ENCODE measurements at regions not wholly inside any gene's neighbourhood (a gene's known extent, or its start where the extent isn't known, plus 50 kb on each side); places are given as distances from the start of the nearest gene placed in this dataset.
"Not testable (repeated sequence)": the region's sequence is repeated elsewhere in the genome, so short reads cannot be mapped to it uniquely, and the experiment has no call there.

GRCh38 chr2:125596612-125597011 is 1059.3 kb upstream of the GYPC start:
- DNase-seq (ENCODE audit: low read depth in 2 of 2) = no peak

- no peak for DNase-seq (ENCODE audit: low read depth in 2 of 2)
These were observed 1040.5 kb upstream of the GYPC start for GRCh38 chr2:125615438-125615837.

DNA sequence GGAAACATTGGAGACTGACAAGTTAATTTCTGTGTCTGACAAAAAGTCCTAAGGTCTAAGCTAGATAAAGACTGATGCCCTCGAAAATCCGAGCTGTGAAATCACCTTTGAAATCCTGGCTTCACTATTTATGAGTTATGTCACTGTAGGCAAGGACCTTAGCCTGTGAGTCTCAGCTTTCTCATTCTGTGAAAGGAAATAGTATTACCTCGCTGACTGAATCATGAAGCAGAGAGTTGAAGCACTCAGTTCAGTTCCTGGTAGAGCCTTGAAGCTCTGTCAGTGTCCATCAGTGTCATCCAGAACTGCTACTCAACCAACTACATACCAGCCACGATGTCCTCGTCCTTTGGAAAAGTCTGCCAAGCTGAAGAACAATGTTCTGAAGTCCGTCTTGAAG is 1025.6 kb upstream of the GYPC start:
- no peak for DNase-seq (ENCODE audit: low read depth in 2 of 2)

GRCh38 chr2:125634662-125635061 is 1021.3 kb upstream of the GYPC start:
- DNase-seq (ENCODE audit: low read depth in 2 of 2) = no peak

DNA sequence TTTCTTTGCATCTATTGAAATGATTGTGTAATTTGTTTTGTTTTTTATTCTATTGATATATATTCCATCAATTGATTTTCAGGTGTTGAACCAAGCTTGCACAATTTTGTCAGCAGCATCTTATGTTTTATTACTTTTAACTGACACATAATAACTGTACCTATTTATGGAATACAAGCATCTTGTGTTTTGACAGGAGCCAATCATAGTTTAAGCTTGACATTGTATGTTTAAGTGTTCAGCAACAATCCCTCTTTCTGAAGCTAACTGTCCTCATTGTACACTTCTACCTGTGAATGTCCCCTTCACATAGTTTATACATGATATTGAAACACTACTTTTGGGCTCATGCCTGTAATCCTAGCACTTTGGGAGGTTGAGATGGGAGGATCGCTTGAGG is 1017.6 kb upstream of the GYPC start:
- DNase-seq (ENCODE audit: low read depth in 2 of 2) = no peak

DNA sequence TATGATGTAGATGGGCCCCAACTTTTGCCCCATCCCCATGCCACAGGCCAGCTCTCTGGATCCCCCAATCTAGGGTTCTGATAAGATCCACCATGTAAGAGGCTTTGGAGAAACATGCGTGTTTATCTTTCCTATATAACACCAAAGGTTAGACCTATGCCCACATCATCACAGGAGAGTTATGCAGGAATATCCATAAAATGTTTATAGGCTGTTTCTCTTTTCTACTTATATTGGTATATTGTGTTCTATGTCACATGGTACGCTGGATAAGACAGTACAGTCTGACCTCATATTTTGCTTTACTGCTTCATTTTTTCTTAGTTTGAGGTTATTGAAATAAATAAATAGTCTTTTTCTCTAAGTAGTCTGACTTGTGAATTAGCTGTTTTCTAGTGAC is 1013.9 kb upstream of the GYPC start:
- DNase-seq (ENCODE audit: low read depth in 2 of 2) = no peak

GRCh38 chr2:125643128-125643527 is 1012.8 kb upstream of the GYPC start:
- no peak for DNase-seq (ENCODE audit: low read depth in 2 of 2)

GRCh38 chr2:125643585-125643984 is 1012.4 kb upstream of the GYPC start:
- DNase-seq (ENCODE audit: low read depth in 2 of 2) = no peak

DNA sequence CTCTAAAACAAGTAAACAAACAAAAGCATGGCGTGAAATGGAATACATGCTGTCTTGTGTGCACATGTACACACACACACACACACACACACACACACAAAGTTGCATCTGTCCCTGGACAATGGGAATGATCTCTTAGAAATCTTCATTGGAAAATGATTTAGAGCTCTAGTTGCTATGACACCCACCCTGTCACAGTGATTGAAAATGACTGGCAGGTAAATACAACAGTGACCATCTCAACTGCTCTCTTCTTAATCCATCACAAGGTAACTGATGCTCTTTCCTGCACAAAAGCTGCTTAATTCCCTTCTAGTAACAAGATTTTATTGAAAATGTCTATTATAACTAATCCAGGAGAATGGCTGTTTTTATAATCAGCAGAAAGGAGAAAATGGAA is 1011.7 kb upstream of the GYPC start:
- no peak for DNase-seq (ENCODE audit: low read depth in 2 of 2)

DNA sequence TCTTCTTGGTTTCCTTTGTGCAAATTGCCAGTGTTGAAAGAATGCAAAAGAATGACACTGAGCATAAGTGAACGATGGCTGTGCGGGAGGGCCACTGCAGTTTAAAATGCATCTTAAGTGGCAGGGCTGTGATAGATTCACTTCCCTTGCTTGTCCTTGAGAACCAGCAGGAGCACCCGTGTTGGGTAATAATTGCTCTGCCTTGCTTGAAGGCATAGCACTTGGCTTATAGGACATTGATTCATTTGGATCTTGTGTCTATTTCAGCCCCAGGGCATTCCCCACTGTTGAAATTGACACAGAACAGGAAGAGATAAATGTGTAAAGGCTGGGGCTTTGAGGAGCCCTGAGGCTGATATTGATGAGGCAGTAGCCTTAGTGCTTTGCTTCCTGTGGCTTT is 1003.7 kb upstream of the GYPC start:
- DNase-seq (ENCODE audit: low read depth in 2 of 2) = no peak

GRCh38 chr2:125654226-125654625 is 1001.7 kb upstream of the GYPC start:
- DNase-seq (ENCODE audit: low read depth in 2 of 2) = no peak

DNA sequence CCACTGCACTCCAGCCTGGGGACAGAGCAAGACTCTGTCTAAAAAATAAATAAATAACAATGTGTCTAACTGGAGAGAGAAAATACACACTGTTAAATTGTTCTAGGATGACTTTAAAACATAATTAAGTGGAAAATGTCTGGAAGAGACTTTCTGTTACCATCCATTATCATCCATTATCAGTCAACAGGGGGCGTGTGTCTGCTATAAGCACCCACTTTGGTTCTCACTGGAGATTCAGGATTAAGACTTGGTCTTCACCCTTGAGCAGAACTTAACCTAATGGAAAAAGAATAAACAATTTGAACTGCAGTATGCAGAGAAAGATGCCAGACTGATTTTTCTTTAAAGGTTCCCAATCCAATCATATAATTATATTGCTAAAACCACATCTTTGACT is 999.8 kb upstream of the GYPC start:
- no peak for DNase-seq (ENCODE audit: low read depth in 2 of 2)

DNA sequence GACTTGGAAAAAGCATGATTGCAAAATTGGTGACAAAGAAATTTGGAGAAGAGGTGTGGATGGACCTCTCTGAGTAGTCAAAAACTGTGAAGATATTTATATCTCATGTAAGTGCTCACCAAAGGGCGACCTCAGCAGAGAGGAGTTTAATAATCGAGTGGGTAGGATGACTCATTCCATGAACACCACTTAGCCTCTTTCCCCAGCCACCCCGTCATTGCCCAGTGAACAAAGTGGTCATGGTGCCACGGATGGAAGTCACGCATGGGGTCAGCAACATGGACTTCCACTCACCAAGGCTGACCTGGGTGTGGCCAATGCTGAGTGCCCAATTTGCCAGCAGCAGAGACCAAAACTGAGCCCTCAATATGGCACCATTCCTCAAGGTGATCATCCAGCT is 997.4 kb upstream of the GYPC start:
- DNase-seq (ENCODE audit: low read depth in 2 of 2) = no peak

GRCh38 chr2:125660369-125660768 is 995.6 kb upstream of the GYPC start:
- DNase-seq (ENCODE audit: low read depth in 2 of 2) = not testable (repeated sequence)

- DNase-seq (ENCODE audit: low read depth in 2 of 2) = no peak
These were observed 988.3 kb upstream of the GYPC start for GRCh38 chr2:125667630-125668029.

GRCh38 chr2:125679903-125680302 is 976.1 kb upstream of the GYPC start:
- DNase-seq (ENCODE audit: low read depth in 2 of 2) = no peak

- no peak for DNase-seq (ENCODE audit: low read depth in 2 of 2)
These were observed 975.1 kb upstream of the GYPC start for GRCh38 chr2:125680809-125681208.

DNA sequence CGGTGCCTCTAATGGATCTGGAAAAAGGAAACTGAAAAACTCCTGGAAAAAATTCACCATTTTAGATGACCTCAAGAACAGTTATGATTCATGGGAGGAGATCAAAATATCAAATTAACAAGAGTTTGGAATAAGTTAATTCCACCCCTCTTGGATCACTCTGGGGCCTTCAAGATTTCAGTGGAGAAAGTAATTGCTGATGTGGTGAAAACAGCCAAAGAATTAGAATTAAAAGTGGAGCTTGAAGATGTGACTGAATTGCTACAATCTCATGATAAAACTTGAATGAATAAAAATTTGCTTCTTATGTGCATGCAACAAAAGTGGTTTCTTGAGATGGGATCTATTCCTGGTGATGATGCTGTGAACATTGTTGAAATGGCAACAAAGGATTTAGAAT is 974.4 kb upstream of the GYPC start:
- no peak for DNase-seq (ENCODE audit: low read depth in 2 of 2)

DNA sequence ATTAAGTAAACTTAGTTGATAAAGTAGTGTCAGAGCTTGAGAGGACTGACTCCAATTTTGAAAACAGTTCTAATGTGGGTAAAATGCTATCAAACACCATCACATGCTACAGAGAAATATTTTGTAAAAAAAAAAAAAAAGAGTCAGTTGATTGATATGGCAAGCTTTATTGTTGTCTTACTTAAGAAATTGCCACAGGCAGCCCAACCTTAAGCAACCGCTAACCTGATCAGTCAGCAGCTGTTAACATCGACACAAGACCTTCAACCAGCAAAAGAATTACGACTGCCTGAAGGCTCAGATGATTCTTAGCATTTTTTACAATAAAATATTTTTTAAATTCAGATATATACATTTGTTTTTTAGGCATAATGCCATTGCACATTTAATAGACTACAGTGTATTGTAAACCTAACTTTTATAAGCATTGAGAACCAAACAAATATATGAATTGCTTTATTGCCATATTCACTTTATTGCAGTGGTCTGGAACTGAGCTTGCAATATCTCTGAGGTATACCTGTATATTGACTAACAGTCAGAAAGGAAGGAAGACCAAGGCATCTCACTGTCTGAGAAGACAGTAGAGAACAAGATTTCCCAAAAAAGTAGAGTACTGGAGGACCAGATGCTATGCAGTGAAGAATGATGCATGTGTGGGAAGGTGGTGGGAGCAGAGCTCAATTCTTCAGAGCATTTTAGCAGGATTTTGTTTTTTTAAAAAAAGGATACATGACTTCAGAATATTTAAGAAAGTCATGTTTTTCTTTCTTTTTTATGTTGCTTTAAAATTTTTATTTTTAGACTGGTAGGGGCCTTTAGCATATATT is 973.8 kb upstream of the GYPC start:
- no peak for DNase-seq (ENCODE audit: low read depth in 2 of 2)

DNA sequence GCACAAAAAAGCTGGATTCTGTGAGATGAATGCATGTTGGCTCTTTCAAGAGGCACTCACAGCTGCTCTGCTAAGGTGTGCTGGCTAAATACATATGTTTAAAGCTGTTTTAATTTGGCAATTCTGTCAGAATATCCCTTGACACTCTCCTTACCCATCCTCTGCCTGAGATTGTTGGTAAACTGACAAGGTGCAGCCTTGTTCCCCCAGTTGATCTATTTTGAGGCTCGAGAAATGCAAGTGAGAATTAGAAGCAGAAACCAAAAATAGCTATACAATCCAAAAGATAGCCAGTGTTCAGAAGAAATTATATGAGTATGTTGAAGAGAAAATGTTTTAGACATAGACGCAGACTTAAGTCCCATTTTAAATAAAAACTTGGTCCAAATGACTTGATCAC is 971.7 kb upstream of the GYPC start:
- DNase-seq (ENCODE audit: low read depth in 2 of 2) = no peak

GRCh38 chr2:125684932-125685331 is 971.0 kb upstream of the GYPC start:
- DNase-seq (ENCODE audit: low read depth in 2 of 2) = no peak

DNA sequence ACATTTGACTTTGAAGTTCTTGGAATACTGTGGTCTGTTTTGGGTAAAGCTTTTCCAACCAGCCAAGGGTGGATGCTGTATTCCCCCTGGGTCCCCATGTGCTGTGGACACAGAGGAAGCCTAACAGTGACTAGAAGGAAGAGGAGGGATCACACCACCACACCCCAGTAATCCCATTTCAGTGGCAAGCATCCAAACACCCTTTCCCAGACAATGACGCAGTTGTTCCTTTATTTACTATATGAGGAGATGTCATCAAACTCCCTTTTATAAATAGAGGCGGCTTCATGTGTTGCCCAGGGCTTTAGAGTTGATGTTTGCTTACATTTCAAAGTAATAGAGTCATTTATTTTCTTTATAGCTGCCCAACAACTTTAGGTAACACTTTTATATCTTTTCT is 959.4 kb upstream of the GYPC start:
- DNase-seq (ENCODE audit: low read depth in 2 of 2) = no peak

- DNase-seq (ENCODE audit: low read depth in 2 of 2) = no peak
These were observed 957.7 kb upstream of the GYPC start for GRCh38 chr2:125698280-125698679.

- no peak for DNase-seq (ENCODE audit: low read depth in 2 of 2)
These were observed 954.9 kb upstream of the GYPC start for GRCh38 chr2:125701070-125701469.
